ENCODE measurements at regions not wholly inside any gene's neighbourhood (a gene's known extent, or its start where the extent isn't known, plus 50 kb on each side); places are given as distances from the start of the nearest gene placed in this dataset.

DNA sequence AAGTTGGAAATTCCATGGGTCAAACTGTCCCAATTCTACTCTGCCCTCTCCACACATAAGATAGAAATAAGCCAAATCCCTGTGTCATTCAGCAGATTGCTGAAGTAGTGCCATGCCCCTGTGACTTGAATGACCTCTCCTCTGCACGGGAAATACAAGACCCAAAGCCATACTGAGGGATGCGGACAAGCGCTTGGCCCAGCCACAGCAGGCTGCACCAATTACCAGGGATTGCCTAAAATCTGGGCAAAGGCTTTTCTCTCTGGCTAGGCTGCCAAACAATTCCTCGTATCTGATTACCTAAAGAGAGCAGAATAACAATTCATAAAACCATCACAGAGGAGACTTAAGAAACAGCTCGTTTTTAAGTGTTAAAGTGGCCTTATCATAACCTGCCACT is 421.8 kb upstream of the JARID2 start:
- TF ChIP-seq EZH2phosphoT487 (IDR thresholded peaks at IDR 0.05; ENCODE audit: borderline replicate concordance, low read depth) (no peak), RAD21 (IDR thresholded peaks at IDR 0.05; ENCODE audit: low read length) (no peak), RFX5 (IDR thresholded peaks at IDR 0.05; ENCODE audit: low read length) (no peak), POLR2AphosphoS5 (IDR thresholded peaks at IDR 0.05; ENCODE audit: low read depth, low read length) (no peak), EP300 (IDR thresholded peaks at IDR 0.05; ENCODE audit: borderline replicate concordance in 1 of 2, low read depth in 1 of 2, low read length in 1 of 2) (no peak), YY1 (IDR thresholded peaks at IDR 0.05; ENCODE audit: low read depth) (no peak), MEF2A (IDR thresholded peaks at IDR 0.05; ENCODE audit: borderline replicate concordance, low read depth) (no peak), RCOR1 (IDR thresholded peaks at IDR 0.05; ENCODE audit: low read length) (no peak), SMC3 (IDR thresholded peaks at IDR 0.05; ENCODE audit: low read depth, low read length) (no peak), RXRA (IDR thresholded peaks at IDR 0.05; ENCODE audit: borderline replicate concordance, low read depth) (no peak), JUND (IDR thresholded peaks at IDR 0.05) (no peak)
- TF ChIP-seq, protein P1, sequence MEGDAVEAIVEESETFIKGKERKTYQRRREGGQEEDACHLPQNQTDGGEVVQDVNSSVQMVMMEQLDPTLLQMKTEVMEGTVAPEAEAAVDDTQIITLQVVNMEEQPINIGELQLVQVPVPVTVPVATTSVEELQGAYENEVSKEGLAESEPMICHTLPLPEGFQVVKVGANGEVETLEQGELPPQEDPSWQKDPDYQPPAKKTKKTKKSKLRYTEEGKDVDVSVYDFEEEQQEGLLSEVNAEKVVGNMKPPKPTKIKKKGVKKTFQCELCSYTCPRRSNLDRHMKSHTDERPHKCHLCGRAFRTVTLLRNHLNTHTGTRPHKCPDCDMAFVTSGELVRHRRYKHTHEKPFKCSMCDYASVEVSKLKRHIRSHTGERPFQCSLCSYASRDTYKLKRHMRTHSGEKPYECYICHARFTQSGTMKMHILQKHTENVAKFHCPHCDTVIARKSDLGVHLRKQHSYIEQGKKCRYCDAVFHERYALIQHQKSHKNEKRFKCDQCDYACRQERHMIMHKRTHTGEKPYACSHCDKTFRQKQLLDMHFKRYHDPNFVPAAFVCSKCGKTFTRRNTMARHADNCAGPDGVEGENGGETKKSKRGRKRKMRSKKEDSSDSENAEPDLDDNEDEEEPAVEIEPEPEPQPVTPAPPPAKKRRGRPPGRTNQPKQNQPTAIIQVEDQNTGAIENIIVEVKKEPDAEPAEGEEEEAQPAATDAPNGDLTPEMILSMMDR (IDR thresholded peaks at IDR 0.05), result no peak
- TF ChIP-seq, protein P2, sequence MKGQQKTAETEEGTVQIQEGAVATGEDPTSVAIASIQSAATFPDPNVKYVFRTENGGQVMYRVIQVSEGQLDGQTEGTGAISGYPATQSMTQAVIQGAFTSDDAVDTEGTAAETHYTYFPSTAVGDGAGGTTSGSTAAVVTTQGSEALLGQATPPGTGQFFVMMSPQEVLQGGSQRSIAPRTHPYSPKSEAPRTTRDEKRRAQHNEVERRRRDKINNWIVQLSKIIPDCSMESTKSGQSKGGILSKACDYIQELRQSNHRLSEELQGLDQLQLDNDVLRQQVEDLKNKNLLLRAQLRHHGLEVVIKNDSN (IDR thresholded peaks at IDR 0.05; ENCODE audit: borderline replicate concordance, low read depth), result no peak
- TF ChIP-seq, protein P3, sequence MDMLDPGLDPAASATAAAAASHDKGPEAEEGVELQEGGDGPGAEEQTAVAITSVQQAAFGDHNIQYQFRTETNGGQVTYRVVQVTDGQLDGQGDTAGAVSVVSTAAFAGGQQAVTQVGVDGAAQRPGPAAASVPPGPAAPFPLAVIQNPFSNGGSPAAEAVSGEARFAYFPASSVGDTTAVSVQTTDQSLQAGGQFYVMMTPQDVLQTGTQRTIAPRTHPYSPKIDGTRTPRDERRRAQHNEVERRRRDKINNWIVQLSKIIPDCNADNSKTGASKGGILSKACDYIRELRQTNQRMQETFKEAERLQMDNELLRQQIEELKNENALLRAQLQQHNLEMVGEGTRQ (IDR thresholded peaks at IDR 0.05; ENCODE audit: borderline replicate concordance, low read depth, low read length), result no peak

Measured in SK-N-SH (cell line).